Peyer's patch (tissue), 4 donors: ENCODE measurements at regions not wholly inside any gene's neighbourhood (a gene's known extent, or its start where the extent isn't known, plus 50 kb on each side); places are given as distances from the start of the nearest gene placed in this dataset.

Experiments used
- CTCF ChIP-seq, 6 experiments: fragments of 450-650 bp in 4 of 6; fragments of 200-600 bp in 2 of 6; sonication (generic) in 1 of 6; IDR thresholded peaks; one replicate each; pipeline ENCODE4 v1.5.1; 2017 to 2019; ENCODE audit warnings: antibody characterized with exemption in 6 of 6, mild to moderate bottlenecking in 3 of 6, moderate library complexity in 1 of 6
- POLR2A ChIP-seq, 2 donors: fragments of 450-650 bp; IDR thresholded peaks; one replicate each; pipeline ENCODE4 v1.5.1; 2017; ENCODE audit warnings: antibody characterized with exemption in 2 of 2, mild to moderate bottlenecking in 2 of 2, moderate library complexity in 2 of 2

GRCh38 chr14:36020120-36021029 lies 156.1 kb downstream of the PTCSC3 start:
- no peak for TF ChIP-seq CTCF (IDR thresholded peaks at IDR 0.05)
- TF ChIP-seq POLR2A (IDR thresholded peaks at IDR 0.05) = no peak
